ENCODE measurements at regions not wholly inside any gene's neighbourhood (a gene's known extent, or its start where the extent isn't known, plus 50 kb on each side); places are given as distances from the start of the nearest gene placed in this dataset.

DNA sequence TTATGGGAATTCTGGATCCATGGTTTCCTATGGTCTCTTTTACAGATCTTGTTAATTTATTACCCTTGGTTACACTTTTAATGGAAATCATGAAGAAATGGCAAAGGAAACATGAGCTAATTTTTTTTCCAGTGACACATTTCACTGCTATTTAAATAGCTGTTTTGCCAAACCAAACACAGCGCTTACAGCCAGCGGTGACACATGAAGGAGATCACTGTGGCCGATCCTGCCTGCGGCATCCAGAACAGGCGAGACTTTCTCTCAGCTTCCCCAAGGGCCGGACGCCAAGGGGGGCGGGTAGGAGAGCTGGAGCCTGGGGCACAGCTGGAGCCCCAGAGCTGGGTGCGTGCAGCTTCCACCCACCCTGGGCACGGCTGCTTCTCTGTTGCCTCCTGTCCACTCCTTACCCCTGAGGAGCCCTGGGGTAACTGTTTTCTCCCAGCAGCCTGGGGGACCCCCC, 81.4 kb upstream of the PKDCC start:
- Histone ChIP-seq H3K4me2 (ENCODE audit: control insufficient read depth, insufficient read depth) (no peak overlapping the region), H2AFZ (ENCODE audit: control insufficient read depth, low read depth, low read length) (no peak overlapping the region)

GRCh38 chr2:41966920-41967319, 80.9 kb upstream of the PKDCC start:
- Histone ChIP-seq H3K4me2 (ENCODE audit: control insufficient read depth, insufficient read depth) (no peak overlapping the region), H4K20me1 (ENCODE audit: control insufficient read depth, insufficient read depth) (no peaks in the 10 kb centered on the region), H2AFZ (ENCODE audit: control insufficient read depth, low read depth, low read length) (no peak overlapping the region), H3K27me3 (replicated peaks in 1 of 2; ENCODE audit: control insufficient read depth in 2 of 2, insufficient read depth in 2 of 2, low read length in 1 of 2) (no peaks in the 10 kb centered on the region; a peak in 2 of 4 replicates), H3K36me3 (ENCODE audit: control insufficient read depth in 2 of 2, insufficient read depth in 2 of 2, low read length in 1 of 2) (no peaks in the 10 kb centered on the region), H3K4me1 (ENCODE audit: control insufficient read depth, insufficient read depth, low read length) (no peaks in the 10 kb centered on the region; the same call in 1 of the 2 replicates), H3K9me3 (replicated peaks; ENCODE audit: control insufficient read depth, insufficient read depth, low read length) (no peaks in the 10 kb centered on the region), H3K79me2 (ENCODE audit: control insufficient read depth, insufficient read depth, low read length) (no peaks in the 10 kb centered on the region), H3K4me3 (no peak overlapping the region), H3K9ac (ENCODE audit: control insufficient read depth, insufficient read depth, low read length) (no peak overlapping the region), H3K27ac (ENCODE audit: control insufficient read depth, insufficient read depth) (no peak overlapping the region)
- FAIRE-seq (no peak), ATAC-seq (peak; percentile 74), DNase-seq (ENCODE audit: low read depth, low spot score) (no peak)
- CTCF ChIA-PET, result no interaction called here
- RAD21 ChIA-PET (ENCODE audit: unreplicated experiment), result no interaction called here
- POLR2A ChIA-PET, result no interaction called here
- intact Hi-C loops (cut with micrococcal nuclease; ENCODE audit: unreplicated experiment) (no loop called here), in situ Hi-C loops (cut with MboI) (no loop called here)
- SMC1A ChIA-PET (ENCODE audit: uncharacterized antibody, unreplicated experiment), result interaction anchor here (0.6 to 1.7 kb wide), 2 partner anchors 13 to 45 kb away, joined by 3 to 4 read pairs; no protein-coding TSS in a partner anchor
- no TSS peak for BruUV-seq (replicated peaks)
- no peak for TF ChIP-seq MYC (IDR thresholded peaks at IDR 0.05; ENCODE audit: insufficient read depth, insufficient read length, insufficient replicate concordance, low read length, severe bottlenecking)
- TF ChIP-seq MTA2 (IDR thresholded peaks at IDR 0.05; ENCODE audit: low read depth), result no peak
- no peak for TF ChIP-seq NR2C1 (IDR thresholded peaks at IDR 0.05)
- no peak for TF ChIP-seq FOXK2 (IDR thresholded peaks at IDR 0.05)
- no peak for TF ChIP-seq CBX3 (IDR thresholded peaks at IDR 0.05; ENCODE audit: borderline replicate concordance, low read depth)
- TF ChIP-seq SP1 (IDR thresholded peaks at IDR 0.05; ENCODE audit: low read depth, low read length), result no peak
- peak; percentile 43 for TF ChIP-seq RUNX3 (IDR thresholded peaks at IDR 0.05; ENCODE audit: low read length)
- no peak for TF ChIP-seq ZNF207 (IDR thresholded peaks at IDR 0.05; ENCODE audit: borderline replicate concordance)
- TF ChIP-seq, protein P1, sequence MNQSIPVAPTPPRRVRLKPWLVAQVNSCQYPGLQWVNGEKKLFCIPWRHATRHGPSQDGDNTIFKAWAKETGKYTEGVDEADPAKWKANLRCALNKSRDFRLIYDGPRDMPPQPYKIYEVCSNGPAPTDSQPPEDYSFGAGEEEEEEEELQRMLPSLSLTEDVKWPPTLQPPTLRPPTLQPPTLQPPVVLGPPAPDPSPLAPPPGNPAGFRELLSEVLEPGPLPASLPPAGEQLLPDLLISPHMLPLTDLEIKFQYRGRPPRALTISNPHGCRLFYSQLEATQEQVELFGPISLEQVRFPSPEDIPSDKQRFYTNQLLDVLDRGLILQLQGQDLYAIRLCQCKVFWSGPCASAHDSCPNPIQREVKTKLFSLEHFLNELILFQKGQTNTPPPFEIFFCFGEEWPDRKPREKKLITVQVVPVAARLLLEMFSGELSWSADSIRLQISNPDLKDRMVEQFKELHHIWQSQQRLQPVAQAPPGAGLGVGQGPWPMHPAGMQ (IDR thresholded peaks at IDR 0.05; ENCODE audit: borderline replicate concordance), result no peak
- WGBS (ENCODE audit: insufficient coverage, insufficient replicate concordance, low lambda C conversion rate, missing lambda C conversion rate), result 69% methylated on average over 8 of the region's 8 CpGs

More for the DNA sequence above, 81.4 kb upstream of the PKDCC start:
- H4K20me1 ChIP-seq (ENCODE audit: control insufficient read depth, insufficient read depth), result no peaks in the 10 kb centered on the region
- no peak for DNase-seq (ENCODE audit: low read depth, low spot score)
- no peaks in the 10 kb centered on the region for H3K79me2 ChIP-seq (ENCODE audit: control insufficient read depth, insufficient read depth, low read length)
- no peak overlapping the region for H3K4me3 ChIP-seq
- H3K9ac ChIP-seq (ENCODE audit: control insufficient read depth, insufficient read depth, low read length), result no peak overlapping the region
- no peaks in the 10 kb centered on the region; the same call in 1 of the 2 replicates for H3K4me1 ChIP-seq (ENCODE audit: control insufficient read depth, insufficient read depth, low read length)
- no TSS peak for BruUV-seq (replicated peaks)
- POLR2A ChIA-PET, result no interaction called here
- no peak for FAIRE-seq
- intact Hi-C loops (cut with micrococcal nuclease; ENCODE audit: unreplicated experiment), result no loop called here
- CTCF ChIA-PET, result no interaction called here
- 56% methylated on average over 10 of the region's 10 CpGs for WGBS (ENCODE audit: insufficient coverage, insufficient replicate concordance, low lambda C conversion rate, missing lambda C conversion rate)
- no peaks in the 10 kb centered on the region for H3K36me3 ChIP-seq (ENCODE audit: control insufficient read depth in 2 of 2, insufficient read depth in 2 of 2, low read length in 1 of 2)
- in situ Hi-C loops (cut with MboI), result no loop called here
- H3K27me3 ChIP-seq (replicated peaks in 1 of 2; ENCODE audit: control insufficient read depth in 2 of 2, insufficient read depth in 2 of 2, low read length in 1 of 2), result no peaks in the 10 kb centered on the region; a peak in 2 of 4 replicates
- RAD21 ChIA-PET (ENCODE audit: unreplicated experiment), result no interaction called here
- no peak for ATAC-seq
- SMC1A ChIA-PET (ENCODE audit: uncharacterized antibody, unreplicated experiment), result interaction anchor here (0.8 to 1.7 kb wide), 3 partner anchors 12 to 80 kb away, joined by 3 to 4 read pairs (median 3); no protein-coding TSS in a partner anchor
- H3K9me3 ChIP-seq (replicated peaks; ENCODE audit: control insufficient read depth, insufficient read depth, low read length), result no peaks in the 10 kb centered on the region
- TF ChIP-seq ZZZ3 (IDR thresholded peaks at IDR 0.05; ENCODE audit: control insufficient read depth, insufficient read length, low read depth), result no peak
- no peak overlapping the region for H3K27ac ChIP-seq (ENCODE audit: control insufficient read depth, insufficient read depth)

Measured in GM12878 (cell line).